IPS DF 4.7 (cell line): ENCODE measurements at regions not wholly inside any gene's neighbourhood (a gene's known extent, or its start where the extent isn't known, plus 50 kb on each side); places are given as distances from the start of the nearest gene placed in this dataset.

Source experiments
- DNase-seq: peaks from one replicate; pipeline ENCODE4 v3.0.0-alpha.2; 2013; ENCODE audit warnings: low spot score; ENCODE audit errors: extremely low read depth

DNA sequence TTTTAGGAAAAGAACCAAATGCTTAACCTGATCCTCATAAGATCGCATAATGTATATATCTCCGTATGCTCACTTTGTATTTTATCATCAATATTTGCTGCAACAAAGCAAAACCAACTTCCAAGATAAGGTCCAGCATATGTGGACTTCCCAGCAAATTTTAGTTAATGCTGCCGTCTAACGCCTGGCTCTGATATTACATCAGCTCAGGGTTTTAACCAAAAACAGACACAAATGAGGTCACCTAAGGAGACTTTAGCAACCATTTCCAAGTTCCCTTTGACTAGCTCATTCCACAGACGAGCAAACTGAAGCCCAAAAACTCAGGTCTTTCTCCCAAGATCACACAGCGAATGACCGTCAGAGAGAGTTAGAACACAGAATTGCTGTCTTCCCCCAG lies 59.4 kb upstream of the UCN3 start:
- DNase-seq, result no peak

DNA sequence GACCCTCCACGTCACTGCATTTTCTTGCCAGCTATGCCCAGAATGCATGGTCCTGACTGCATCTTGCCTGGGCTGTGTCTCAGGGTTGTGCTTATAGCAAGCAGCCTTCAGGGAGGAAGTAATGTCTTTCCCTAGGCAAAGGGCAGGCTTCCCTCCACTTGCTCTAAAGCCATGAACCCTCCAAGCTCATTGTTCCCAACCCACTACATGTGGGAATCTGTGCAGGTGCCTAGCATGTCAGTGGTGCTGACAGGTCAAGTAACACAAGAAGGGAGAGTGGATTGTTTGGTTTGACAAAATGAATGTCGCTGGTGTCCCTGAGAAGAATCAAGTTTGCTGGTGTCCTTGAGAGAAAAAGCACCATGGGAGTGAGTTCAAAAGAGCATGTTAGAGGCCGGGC lies 53.9 kb upstream of the UCN3 start:
- DNase-seq, result no peak

DNA sequence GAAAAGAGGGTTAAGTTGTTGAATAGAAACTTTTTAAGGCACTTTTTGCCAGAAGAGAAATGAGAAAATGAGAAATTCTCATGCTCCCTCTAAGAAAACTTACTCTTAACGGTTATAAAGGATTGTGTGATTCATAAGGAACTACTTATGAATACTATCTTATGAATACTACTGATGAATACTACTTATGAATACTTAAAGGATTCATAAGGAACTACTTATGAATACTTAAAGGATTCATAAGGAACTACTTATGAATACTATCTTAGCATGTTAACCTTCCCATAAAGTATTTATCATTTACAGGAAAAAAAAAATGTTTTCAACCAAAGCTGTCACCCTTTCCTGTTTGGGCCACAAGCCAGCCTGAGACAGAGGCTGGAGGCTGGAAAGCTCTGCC lies 53.1 kb upstream of the UCN3 start:
- DNase-seq, result no peak

DNA sequence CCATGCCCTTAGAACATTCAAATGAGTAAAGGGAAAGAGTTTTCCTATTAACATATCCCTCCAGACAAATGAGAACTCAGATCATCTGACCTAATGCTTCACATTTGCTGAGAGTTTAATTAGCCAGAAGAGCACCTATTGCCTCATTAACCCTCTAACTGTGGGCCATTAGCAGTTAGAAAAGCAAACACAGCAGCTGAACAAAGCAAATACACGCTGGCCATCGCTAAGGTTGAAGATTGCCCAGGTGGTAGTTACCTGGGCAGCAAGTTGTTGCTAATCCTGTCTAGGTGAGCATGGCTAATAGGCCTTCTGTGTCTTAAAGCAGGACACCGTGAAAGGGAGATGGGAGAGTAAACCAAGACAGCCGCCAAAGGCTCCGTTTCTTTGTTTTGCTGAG lies 49.9 kb upstream of the UCN3 start:
- DNase-seq, result no peak
